ENCODE measurements at regions not wholly inside any gene's neighbourhood (a gene's known extent, or its start where the extent isn't known, plus 50 kb on each side); places are given as distances from the start of the nearest gene placed in this dataset.

DNA sequence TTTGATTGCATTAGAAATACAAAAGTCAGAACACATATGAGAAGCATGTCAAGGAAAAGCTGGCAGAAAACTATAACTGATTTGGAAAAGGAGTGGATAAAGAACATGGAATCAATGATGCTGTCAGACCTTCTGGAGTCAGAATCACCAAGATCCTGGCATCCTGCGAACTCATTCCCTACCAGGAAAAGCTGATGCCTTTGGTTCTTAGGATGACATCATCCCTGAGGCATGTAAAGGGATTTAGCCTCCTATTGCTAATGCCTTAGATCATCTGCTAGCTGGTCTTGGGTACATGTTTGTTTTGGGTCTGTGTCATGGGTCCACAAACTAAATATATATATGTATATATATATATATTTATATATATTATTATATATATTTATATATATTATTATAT lies 680.7 kb downstream of the EPHA4 start:
- no peak for DNase-seq

DNA sequence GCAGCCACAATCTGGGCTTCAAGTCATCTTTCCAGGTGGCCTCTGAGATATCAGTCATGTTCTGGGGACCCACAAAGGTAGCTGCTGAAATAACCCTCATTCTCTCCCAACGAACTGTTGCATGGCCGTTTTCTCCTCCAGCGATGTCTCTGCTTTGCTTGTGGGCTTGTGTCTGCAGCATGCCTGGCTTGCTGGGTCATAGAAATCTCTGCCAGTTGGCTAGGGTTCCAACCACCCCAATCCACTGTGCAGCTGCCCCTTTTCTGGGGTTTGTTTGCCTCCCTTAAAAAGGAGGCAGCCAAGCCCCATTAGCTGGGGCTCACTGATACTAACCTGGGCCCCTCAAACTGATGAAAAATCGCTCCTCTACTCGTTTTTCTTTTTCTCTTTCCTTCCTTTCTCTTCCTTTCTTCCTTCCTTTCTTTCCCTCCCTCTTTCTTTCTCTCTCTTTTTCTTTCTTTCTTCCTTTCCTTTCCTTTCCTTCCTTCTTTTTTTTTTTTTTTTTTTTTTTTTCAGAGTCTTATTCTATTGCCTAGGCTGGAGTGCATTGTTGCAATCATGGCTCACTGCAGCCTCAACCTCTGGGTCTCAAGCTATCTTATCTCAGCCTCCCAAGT lies 680.0 kb downstream of the EPHA4 start:
- DNase-seq = no peak

DNA sequence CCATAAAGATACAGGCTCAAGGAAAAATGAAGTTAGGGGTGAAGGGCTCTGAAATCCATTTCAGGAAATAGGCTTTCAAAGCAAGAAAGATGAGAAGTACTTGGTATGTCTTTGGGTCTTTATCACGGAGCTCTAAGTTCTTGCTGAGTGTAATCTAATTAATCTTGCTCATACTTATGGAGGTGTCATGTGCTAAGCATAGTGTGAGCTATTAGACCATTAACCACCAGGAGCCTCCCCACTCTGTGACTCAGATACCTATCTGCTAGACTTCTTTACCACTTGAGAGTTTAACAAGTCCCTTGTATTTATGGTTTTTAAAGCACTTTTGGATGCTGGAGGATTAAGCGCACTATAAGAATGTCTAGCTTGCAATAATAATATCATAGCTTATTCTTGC lies 678.7 kb downstream of the EPHA4 start:
- DNase-seq = no peak

DNA sequence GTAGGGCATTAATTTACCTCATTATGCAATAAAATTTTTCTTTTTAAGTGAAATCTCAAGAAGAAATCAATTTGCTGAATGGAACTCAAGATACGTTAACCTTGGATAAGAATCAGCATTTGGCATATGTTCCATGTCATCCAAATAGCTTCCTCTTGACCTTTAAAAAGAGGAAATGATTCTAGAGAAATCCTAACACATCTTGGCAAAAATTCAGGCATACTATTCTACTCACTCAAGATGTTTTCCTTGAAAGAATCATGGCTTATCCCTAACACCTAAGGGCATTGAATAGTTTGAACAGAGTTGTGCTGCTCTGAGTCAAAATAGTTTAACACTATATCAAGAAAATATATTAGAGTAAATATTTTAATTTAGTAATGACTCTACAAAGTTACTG lies 678.0 kb downstream of the EPHA4 start:
- no peak for DNase-seq

DNA sequence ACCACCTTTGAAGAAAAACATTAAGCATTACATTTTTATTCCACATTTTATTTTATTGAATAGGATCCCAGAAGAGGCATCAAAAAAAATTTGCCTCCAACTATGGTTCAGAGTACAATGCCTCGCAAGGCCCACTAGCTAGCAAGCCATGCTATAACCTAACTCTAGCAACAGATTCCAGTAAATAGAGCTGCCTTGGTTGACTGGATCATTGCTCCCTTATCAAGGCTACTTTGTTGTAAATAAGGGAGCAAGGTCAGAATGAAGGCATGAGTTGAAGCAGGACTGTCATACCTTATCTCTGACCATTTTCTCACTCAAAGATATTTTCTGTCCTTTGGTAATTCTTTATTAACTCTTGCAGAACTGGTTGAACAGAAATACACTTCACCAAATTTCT lies 672.6 kb downstream of the EPHA4 start:
- DNase-seq = no peak

DNA sequence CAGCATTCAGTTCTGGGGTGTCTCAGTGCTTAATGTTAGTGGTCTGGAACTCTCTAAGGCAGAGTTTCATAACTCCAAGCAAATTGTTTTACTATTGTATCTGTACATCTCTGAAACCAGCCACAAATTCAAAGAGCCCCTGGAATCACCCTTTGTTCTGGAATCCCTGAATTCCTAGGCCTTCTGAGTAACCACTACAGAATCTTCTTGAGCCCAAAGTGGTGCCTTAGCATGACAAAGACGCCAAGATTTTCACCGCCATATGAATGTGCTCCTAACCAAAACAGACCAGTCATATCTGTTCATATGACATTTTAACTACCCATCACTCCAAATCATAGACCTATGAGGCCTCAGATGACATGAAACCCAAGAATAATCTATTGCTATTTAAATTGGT lies 668.1 kb downstream of the EPHA4 start:
- DNase-seq = no peak

DNA sequence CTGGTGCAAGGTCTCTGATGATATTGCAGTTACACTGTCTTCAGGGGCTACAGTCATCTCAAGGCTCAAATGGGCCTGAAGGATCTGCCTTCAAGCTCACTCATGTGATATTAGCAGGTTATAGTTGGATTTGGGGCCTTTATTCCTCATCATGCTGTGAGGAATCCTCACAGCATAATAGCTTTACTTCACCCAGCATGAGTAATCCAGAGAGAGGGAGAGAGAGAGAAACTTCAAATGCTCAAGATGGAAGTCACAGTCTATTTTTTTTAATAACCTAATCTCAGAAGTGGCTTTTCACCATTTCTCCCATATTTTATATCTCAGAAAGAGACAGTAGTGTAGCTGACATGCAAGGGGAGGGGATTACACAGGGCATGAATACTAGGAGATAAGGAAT lies 658.7 kb downstream of the EPHA4 start:
- no peak for DNase-seq

DNA sequence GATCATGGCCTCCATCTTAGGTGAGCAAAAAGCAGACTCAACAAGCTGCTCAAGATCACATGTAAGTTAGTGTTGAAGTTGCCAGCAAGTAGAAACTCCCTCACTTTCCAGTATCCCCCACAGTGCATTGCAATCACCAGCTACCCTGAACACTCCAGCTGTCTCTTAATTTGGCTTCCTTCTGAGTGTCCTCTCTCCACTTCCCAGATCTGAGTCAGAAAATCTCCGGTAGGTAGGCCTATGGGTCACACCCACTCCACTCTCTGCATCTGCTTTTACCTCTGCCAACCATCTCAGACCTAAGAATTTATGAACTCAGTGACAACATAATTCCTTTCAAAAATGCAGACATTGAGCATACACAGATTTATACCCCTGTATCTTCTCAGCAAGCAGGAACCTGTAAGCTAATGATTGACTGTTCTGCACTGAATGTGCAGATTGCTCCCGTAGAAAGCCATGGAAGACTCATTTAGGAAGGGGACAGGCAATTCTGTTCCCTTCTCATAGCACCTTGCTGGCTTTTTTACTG lies 656.9 kb downstream of the EPHA4 start:
- no peak for DNase-seq

DNA sequence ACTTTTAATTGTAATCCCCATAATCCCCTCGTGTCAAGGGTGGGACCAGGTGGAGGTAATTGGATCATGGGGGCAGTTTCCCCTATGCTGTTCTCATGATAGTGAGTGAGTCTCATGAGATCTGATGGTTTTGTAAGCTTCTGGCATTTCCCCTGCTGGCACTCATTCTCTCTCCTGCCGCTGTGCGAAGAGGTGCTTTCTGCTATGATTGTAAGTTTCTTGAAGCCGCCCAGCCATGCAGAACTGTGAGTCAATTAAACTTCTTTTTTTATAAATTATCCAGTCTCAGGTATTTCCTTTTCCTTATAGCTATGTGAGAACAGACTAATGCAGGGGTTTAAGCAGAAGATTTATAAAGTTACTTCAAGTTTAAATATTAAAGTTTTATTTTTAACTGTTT lies 655.2 kb downstream of the EPHA4 start:
- DNase-seq = no peak

DNA sequence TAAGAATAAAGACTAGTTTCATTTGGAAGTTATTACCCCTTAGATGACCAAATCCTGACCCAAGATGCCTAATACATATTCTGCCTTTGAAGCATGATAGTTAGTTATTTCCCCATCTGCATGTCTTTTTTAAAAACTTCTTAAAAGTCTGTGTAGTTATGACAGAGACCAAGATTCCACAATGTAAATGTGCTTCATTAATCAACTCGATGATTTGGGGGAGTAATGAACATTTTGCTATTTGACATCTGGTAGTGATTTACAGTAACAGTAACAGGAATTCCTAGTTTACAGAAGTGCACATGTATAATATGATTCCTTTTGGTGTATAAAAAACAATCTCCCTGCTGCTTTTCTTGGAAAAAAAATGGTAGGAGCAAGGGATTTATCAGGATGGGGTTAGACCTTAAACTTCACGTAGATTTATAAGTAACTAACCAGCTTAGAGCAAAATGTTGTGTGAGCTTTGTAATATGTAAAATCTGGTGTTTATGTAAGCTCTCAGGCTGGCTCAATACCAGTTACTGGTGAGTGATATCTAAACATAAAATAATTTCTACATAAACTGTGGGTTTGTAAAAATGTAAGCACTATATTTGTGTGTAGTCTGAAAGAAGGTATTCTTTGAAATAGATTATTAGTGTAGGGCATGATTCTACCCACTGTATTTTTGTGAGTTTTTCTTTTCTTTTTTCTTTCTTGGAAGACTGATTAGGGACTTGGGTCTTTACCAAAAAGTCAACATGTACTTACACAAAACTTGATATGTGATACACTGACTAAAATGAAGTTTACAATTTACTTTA lies 641.6 kb downstream of the EPHA4 start:
- no peak for DNase-seq

DNA sequence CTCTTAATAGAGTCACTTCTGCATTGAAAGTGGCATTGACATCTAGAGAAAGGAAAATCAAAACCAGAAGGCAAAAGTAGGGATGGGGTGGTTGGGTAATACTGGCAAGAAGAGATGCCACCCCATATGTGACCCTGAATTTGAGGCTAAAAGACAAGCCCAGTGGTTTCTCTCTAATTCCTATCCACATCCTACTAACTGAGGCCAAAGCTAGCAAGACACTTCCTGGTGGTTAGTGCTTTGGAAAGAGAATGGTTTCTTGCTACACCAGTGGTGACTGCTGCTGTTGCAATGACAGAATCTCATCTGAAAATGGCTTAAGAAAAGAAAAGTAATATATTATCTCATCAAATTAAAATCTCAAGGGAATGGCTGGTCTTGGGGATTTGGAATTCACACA lies 640.6 kb downstream of the EPHA4 start:
- no peak for DNase-seq

DNA sequence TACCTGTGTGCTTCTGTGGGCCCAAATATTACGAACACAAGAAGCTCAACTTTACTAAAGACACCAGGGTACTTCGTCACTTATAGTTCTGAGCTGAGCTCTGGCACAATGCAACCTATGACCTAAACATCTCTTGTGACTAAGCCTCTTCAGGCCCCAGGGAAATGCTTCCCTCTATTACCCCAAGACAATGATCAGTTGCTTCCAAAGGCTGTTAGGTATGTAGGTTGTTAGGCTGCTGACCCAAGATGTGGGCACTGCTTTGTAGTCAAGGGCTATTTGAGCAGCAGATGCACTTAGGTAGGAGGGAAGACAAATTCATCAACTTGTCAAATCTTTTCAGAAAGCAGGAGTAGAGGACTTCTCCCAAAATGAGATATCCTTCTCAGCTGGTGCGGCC lies 640.1 kb downstream of the EPHA4 start:
- DNase-seq = no peak

DNA sequence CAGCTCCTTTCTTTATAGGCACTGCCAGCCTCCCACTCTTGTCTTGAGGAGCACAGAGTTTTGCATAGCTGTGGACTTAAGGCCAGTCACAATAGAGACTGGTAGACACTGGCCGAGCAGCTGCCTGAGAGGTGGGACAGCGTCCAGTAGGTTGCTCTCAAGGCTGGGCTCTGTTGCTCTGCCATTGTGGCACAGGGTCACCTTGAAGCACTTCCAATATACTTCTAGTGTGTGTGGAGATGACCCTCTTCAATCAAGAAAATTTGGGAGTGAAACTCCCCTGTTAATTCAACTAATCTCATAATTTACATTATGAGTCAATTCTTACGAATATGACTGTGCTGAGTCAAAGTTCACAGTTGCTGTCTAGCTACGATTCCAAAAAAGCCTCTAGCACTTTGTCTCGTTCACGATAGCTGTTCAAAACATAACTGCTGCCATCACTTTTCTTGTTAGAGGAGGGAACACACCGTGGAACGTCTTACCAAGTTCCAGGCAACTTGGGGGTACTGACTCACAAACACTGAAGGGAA lies 636.2 kb downstream of the EPHA4 start:
- DNase-seq = no peak

DNA sequence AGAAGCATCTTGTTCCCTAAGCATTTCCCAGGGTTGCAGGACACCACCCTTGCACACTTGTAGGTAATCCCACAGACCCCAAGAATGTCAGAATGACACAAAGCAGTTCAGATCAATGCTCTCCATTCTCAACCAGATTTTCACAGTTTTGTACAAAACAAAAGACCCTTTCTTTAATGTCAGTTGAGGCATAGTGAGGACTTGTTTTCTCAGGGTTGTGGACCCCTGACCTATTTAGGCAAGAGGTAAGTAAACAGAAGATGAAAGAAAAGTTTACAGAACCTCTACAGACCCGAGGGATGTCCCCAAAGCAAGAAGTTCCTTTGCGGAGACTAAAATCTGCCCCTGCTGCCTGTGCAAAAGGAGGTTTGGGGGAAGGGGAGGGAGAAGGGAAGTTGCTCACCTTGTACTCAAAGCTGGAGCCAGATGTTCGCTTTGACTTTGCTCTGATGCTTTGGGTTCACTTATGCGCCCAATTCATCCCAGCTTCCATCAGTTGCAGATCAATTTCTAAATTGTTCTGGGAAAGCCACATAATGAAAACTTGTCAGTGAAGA lies 635.4 kb downstream of the EPHA4 start:
- DNase-seq = no peak

DNA sequence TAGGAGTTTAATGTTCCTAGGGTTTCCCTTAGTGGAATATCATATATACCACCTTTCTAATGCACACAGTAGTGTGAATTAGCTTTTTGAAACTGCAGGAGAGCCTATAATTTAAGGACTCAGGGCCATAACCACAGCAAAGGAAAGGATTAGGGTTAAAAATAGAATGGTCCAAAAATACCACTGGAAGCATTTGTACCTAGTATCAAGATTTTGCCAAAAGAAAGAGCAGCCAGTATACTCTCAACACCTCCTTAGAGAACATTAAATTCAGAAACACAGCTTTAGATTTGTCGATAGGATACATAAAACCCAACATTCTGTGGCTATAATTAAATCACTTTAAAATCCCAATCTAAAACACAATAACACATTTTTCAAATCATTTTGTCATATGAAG lies 634.9 kb downstream of the EPHA4 start:
- DNase-seq = no peak

DNA sequence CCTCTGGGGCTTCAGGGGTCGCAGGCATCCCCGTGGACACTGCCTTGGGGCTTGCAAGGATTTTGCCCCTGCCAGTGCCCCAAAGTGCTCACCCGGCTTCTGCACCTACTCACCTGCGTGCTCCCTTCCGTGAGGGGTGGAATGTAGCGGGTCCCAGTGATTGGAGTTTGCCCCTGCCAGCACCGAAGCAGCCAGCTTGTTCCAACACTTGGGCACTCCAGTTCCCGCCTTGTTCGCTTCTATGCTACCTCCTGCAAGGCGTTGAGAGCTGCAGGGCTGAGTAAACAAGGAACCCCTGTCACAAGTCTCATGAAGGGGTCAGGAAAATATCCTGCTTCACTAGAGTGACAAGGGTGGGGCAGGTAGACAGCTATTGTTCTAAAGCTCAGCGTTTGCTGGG lies 631.5 kb downstream of the EPHA4 start:
- DNase-seq = no peak

DNA sequence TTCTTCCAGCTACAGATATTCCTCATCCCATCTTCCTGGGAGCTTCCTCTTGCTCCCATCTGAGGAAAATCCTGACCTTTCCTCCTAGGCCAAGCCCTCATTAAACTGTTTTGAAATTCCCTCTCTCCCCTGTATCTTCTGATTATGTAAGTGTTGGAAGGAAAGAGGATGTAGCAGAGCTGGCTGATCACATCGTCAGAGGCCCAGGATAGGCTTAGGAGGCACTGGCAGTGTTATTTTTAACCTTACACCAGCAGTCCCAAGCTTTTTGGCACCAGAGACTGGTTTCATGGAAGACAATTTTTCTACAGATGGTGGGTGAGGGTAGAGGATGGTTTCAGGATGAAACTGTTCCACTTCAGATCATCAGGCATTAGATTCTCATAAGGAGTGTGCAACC lies 630.4 kb downstream of the EPHA4 start:
- DNase-seq = no peak

DNA sequence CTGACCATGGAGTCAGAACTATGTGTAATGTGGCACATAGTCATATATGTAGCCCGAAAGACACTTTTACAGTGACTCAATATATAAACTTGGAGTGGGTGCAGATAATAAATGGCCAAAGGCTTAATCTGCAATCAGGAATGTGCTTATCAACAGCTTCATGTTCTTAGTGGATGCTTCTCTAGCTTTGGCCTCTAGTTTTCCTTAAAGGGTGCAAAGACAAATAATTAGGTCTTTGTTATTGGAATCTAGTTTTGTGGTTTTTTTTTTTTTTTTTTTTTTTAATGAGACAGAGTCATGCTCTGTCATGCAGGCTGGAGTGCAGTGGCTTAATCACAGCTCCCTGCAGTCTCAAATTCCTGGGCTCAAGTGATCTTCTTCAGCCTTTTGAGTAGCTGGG lies 625.6 kb downstream of the EPHA4 start:
- DNase-seq = no peak

DNA sequence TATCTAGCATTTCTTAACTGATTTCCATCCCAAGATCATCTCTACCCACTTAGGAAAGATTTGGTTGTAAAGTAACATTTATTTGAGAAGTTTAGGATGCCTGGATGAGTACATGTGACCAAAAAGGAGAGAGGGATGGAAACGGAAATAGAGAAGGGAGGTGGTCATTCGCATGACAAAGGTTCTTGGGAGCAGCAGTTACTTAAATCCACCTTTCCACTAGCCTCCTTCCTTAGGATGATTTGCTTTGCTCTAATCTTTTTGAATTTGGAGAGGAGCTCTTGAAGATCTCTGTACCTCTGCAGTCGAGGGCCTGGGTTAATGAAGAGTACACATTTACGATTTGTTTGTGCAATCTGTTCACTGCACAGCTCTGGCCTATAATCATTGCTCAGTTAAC lies 623.5 kb downstream of the EPHA4 start:
- DNase-seq = no peak

DNA sequence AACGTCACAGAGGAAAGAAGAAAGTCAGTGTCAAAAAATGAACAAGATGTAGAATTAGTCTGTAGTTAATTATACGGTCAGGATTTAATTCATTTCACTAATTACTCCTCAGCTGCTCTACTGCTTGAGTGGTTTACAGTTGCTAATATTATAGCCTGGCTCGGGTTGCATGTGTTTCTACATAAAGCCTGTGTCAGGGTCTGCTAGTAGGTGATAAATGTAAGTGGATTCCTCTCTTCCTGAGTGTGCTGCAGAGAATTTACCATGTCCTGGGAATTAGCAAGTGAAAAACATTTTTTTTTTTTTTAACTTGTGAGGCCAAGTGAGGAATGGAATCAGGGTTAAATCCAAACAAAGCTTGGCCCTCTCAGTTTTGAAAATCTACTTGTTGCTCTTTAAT lies 622.6 kb downstream of the EPHA4 start:
- no peak for DNase-seq

DNA sequence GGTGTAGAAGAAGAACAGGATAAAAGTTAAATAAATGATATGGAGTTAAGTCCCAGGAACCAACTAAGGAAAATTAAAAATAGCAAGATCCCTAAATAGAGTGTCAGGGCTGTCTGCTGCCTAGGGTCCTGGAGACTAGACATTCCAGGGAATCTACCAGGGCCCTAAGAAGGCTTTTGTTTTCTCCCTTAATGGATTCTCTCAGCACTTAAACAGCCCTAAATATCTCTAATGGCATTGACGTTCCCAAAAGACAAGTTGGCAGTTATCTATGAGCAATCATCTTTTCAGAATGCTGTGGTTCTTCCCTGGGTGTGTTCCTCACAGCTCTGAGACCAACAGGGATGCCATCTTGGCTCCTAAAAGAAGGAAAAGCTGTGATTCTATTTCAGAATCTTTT lies 616.3 kb downstream of the EPHA4 start:
- DNase-seq = no peak

DNA sequence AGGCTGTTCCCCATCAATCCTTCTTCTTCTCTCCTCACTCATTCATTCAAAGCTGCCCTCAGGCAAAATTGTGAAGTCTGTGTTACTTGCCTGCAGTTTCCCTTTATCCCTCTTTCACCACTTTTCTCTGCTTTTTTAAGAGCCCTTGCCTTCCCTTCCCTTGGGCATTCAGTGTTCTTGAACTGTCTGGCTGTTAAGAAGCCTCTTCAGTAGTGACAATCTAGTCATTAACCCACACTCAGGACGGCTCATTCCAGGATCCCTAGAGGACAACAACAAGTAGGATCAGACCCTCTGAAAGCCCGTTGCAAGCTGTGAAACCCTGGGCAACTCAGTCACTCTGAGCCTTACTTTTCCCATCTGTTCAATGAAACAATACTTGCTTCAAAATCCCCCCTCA lies 615.7 kb downstream of the EPHA4 start:
- DNase-seq = no peak

DNA sequence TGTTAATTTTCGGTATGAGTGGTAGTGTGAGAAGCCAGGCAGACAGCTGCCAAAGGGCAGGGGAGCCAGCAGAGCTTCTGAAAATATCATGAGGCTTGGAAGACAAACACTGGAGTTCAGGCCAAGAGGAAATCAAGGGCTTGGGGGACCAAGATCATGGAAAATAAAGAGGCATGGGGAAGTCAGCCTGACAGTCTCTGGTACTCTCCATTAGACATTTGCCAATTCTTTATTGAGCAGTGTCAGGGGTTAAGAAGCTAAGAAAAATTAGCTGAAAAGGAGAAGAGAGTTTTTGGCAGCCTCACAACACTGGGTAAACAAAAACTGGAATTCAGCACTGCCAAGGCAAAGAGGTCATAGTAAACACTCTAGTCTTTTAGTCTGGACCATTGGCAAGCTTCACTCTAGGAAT lies 612.7 kb downstream of the EPHA4 start:
- peak; percentile 72 for DNase-seq
